ENCODE measurements at regions not wholly inside any gene's neighbourhood (a gene's known extent, or its start where the extent isn't known, plus 50 kb on each side); places are given as distances from the start of the nearest gene placed in this dataset.

DNA sequence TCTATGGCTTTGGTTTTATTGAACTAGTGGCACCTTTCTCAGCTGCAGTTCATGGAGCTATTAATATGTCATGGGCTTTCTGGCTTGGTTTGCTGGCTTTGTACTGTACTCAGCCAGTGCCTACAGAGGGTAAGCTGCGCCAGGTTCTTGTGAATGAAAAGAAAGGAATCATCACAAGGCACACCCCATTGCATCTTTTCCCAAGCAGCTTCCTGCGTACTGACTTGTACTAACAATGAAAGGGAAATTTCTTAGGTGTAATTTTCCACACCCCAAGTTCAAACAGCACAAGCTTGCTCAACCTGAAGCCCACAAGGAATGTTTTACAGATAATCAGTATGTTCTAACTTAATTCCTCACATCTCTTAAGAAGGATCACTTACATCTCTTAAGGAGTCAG lies 78.0 kb upstream of the TNFSF18 start:
- peak; percentile 99 for ATAC-seq

- no peak for ATAC-seq
These were observed 76.9 kb upstream of the TNFSF18 start for GRCh38 chr1:173127369-173128307.

GRCh38 chr1:173126421-173126820 lies 75.7 kb upstream of the TNFSF18 start:
- no peak for ATAC-seq

- peak; percentile 97 for ATAC-seq
These were observed 72.5 kb upstream of the TNFSF18 start for GRCh38 chr1:173122958-173123852.

- no peak for ATAC-seq
These were observed 71.7 kb upstream of the TNFSF18 start for GRCh38 chr1:173122344-173122935.

DNA sequence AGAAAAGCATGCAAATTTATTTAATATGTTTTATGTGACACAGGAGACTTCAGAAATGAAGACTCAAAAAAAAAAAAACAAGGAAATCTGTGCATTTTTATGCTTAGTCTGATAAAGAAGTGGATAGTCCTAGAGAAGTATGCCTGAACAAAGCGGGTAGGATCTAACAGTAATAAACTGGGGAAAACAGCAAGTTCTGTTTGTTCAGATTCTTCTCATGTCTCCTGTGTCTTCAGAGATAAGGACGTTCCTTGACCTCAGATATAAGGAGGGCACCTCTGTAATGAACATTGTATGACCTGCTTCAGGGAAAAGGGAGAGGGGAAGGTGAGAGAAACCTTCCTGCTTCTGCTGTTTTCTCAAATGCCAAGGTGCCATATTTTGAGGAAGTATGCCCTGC lies 67.7 kb upstream of the TNFSF18 start:
- no peak for ATAC-seq

- ATAC-seq = no peak
These were observed 67.0 kb upstream of the TNFSF18 start for GRCh38 chr1:173117761-173118160.

DNA sequence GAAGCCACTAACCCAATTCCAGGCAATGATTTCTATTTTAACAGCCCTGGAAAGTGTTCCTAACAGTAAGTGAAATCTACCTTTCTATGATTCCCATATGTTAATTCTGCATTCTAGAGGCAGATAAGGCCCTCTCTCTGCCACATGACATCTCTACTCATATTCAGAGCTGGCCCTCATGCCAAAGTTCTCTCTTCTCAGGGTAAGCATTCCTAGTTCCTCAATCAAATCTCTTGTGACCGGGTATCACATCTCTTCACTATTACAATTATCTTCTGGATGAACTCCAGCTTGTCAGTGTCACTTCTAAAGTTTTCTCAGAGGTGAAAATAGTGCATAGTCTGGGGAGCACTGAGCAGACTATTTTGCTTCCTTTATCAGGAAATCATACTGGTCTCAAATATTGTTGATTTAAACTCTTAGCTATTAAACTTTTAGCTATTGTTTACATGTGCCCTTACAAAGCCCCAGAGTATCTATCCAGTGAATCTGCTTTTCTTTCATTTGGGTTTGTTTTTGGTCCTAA lies 66.4 kb upstream of the TNFSF18 start:
- no peak for ATAC-seq

GRCh38 chr1:173114346-173114745 lies 63.6 kb upstream of the TNFSF18 start:
- ATAC-seq = no peak

DNA sequence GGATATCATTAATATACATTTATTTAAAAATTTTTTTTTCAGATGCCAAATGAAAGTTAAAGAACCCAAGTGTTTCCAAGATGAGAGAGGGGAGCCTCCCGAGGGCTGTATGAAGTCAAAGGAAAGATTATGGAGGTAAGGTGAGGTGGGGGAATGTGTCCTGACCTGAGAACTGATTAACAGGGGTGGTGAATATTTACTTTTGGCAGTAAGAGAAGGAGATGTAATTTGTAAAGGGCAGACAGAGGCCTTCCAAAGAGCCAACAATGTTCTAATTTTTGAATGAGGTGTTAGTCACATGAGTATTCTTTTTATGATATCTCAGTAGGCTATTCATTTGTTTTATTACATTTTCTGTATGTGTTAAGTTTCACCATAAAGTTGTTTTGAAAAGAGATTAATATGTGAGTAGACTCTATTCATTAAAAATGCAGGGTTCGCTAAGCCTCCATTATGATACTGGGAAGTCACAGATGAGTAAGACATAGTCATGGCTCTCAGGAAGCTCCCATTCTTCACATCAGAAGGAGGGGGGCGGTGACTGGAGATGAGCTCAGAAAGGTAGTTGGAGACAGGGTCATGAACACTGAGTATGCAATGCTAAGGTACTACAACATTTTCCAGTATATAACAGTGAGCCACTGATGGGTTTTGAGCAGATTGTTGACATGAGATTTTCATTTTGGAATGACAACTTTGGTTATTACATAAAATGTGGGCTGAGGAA lies 62.4 kb upstream of the TNFSF18 start:
- ATAC-seq = peak; percentile 96

DNA sequence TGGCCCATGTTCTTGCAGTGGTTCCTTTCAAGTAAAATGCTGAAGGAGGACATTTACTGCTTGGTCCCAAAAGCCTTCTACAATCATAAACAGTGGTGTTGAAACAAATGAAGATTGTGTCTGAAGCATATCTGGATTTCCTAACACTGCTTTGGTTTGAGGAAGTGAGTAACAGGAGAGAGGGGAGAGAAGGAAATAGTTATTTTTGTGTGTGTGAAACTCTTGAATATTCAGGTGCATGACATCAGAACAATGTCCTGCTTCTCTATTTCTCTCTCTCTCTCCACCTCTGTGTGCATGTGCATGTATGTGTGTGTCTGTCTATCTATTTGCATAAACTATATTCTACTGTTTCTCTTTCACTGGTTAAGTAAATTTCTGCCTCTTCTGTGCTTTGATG lies 61.4 kb upstream of the TNFSF18 start:
- ATAC-seq = peak; percentile 43

DNA sequence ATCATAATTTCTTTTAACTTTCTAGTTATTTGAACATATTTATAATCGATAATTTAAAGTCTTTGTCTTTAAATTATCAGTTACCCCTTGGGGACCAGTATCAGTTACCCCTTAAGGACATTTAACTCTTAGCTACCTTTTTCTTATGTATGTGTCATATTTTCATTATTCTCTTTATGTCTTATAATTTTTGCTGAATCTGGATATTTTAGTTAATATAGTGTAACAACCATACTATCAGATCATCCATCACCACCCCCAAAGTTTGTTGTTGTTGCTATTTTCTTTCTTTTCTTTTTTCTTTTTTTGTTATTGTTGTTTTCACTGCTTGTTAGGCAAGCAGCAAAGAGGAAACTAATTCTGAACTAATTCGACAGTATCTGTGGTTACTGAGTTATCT lies 57.0 kb upstream of the TNFSF18 start:
- no peak for ATAC-seq

- ATAC-seq = no peak
These were observed 52.3 kb upstream of the TNFSF18 start for GRCh38 chr1:173103006-173103405.

DNA sequence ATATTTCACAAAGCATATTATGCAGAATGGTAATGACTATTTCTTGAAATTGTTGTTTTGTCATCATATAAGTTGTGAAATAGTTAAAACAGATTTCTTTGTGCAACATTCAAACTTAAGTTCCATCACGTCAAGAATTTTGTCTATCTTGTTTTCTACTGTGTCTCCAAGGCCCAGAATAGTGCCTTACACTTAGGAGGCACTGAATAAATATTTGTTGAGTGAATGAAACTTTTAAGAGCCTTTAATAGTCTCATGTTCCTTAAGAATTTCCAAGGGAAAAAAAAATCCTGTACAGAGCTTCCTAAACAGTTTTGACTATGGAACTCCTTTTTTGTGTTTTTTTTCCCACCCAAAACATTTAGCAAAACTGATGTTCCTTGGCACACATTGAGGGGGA lies 50.8 kb upstream of the TNFSF18 start:
- ATAC-seq = no peak

- ATAC-seq = no peak
These were observed 49.9 kb upstream of the TNFSF18 start for GRCh38 chr1:173100476-173101107.

Data from esophagus mucosa (tissue), 1 donor.